ENCODE measurements at regions not wholly inside any gene's neighbourhood (a gene's known extent, or its start where the extent isn't known, plus 50 kb on each side); places are given as distances from the start of the nearest gene placed in this dataset.
"Not testable (repeated sequence)": the region's sequence is repeated elsewhere in the genome, so short reads cannot be mapped to it uniquely, and the experiment has no call there.

GRCh38 chr5:174560861-174561260 is 163.5 kb upstream of the MSX2 start:
- Histone ChIP-seq H3K27me3 (replicated peaks in 1 of 7) (peaks cover 0 to 24% (median 0%) of the 10 kb centered on the region in 7 donors), H3K9me3 (no peaks in the 10 kb centered on the region), H3K4me3 (no peak overlapping the region), H3K27ac (no peak overlapping the region), H3K36me3 (no peaks in the 10 kb centered on the region), H3K4me1 (no peaks in the 10 kb centered on the region)
- intact Hi-C loops (cut with DNase I; ENCODE audit: low total_unique reads): no loop called here
- TF ChIP-seq POLR2AphosphoS5 (IDR thresholded peaks at IDR 0.05): no peak
- TF ChIP-seq POLR2A (IDR thresholded peaks at IDR 0.05): no peak
- TF ChIP-seq, protein P1, sequence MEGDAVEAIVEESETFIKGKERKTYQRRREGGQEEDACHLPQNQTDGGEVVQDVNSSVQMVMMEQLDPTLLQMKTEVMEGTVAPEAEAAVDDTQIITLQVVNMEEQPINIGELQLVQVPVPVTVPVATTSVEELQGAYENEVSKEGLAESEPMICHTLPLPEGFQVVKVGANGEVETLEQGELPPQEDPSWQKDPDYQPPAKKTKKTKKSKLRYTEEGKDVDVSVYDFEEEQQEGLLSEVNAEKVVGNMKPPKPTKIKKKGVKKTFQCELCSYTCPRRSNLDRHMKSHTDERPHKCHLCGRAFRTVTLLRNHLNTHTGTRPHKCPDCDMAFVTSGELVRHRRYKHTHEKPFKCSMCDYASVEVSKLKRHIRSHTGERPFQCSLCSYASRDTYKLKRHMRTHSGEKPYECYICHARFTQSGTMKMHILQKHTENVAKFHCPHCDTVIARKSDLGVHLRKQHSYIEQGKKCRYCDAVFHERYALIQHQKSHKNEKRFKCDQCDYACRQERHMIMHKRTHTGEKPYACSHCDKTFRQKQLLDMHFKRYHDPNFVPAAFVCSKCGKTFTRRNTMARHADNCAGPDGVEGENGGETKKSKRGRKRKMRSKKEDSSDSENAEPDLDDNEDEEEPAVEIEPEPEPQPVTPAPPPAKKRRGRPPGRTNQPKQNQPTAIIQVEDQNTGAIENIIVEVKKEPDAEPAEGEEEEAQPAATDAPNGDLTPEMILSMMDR (IDR thresholded peaks at IDR 0.05 in 8 of 11, conservative IDR thresholded peaks at IDR 0.05 in 3 of 11): no peak
- DNase-seq: no peak
- 78 to 87% (median 83%) methylated on average over 3 of the region's 3 CpGs for WGBS, 5 donors

DNA sequence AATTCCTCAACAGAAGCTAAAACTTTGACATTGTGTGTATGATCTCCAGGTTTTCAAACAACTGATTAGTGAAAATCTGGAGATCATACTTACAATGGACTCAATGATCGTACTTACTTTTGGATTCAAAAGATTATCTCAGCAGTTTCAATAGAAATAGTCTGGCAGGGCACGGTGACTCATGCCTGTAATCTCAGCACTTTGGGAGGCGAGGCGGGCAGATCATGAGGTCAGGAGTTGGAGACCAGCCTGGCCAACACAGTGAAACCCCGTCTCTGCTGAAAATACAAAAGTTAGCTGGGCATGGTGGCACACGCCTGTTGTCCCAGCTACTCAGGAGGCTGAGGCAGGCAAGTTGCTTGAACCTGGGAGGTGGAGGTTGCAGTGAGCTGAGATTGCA is 161.3 kb upstream of the MSX2 start:
- H3K4me3 ChIP-seq; H3K36me3 ChIP-seq; H3K27ac ChIP-seq; H3K9me3 ChIP-seq; DNase-seq; H3K4me1 ChIP-seq; intact Hi-C loops (cut with DNase I; ENCODE audit: low total_unique reads): not testable (repeated sequence)
- 74 to 89% (median 79%) methylated on average over 6 of the region's 6 CpGs for WGBS, 5 donors
- peaks cover 0 to 24% (median 0%) of the 10 kb centered on the region in 7 donors for H3K27me3 ChIP-seq (replicated peaks in 1 of 7)

- H3K27me3 ChIP-seq (replicated peaks in 1 of 7): peaks cover 0 to 24% (median 0%) of the 10 kb centered on the region in 7 donors
- 30 to 50% (median 46%) methylated on average over 9 of the region's 9 CpGs for WGBS, 5 donors
- no peaks in the 10 kb centered on the region for H3K36me3 ChIP-seq
- TF ChIP-seq POLR2A (IDR thresholded peaks at IDR 0.05) (no peak), POLR2AphosphoS5 (IDR thresholded peaks at IDR 0.05) (no peak)
- TF ChIP-seq, protein P1 (IDR thresholded peaks at IDR 0.05 in 8 of 11, conservative IDR thresholded peaks at IDR 0.05 in 3 of 11): no peak
- no peak for DNase-seq
- H3K27ac ChIP-seq: no peak overlapping the region
- H3K4me3 ChIP-seq: no peak overlapping the region
- H3K4me1 ChIP-seq: no peaks in the 10 kb centered on the region
- no peaks in the 10 kb centered on the region for H3K9me3 ChIP-seq
- intact Hi-C loops (cut with DNase I; ENCODE audit: low total_unique reads): no loop called here
These were observed 160.5 kb upstream of the MSX2 start for GRCh38 chr5:174563899-174564298.

DNA sequence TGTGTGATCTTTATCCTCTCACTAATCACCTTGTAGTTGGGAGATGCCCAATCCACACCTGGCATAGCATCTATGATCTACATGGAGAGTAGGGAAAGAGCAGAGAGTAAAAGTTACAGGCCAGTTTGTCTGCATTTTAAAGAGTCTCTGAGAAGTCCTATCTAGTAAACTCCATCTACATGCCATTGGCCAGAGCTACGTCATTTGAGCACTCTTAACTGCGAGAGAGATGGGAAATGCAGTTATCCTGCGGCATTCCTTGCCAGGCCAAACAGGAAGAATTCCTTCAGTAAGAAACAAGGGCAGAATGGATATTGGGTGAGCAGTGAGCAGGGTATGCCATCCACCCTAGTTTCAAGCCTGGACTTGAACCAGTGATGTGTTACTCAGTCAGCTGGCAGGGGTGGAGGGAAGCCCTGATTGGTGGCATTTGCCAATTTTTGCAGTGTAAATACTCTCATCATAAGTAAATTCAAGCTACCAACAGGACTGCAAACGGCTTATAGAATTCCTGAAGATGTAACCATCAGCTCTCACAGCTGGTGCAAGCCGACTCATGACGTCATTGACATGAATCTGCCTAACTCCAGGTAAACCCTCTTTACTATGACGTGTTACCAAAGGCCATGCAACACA is 156.8 kb upstream of the MSX2 start:
- no peaks in the 10 kb centered on the region for H3K27me3 ChIP-seq (replicated peaks in 1 of 7)
- intact Hi-C loops (cut with DNase I; ENCODE audit: low total_unique reads): no loop called here
- peaks cover 0 to 10% (median 0%) of the 10 kb centered on the region in 6 donors for H3K4me1 ChIP-seq
- H3K4me3 ChIP-seq: no peak overlapping the region
- no peaks in the 10 kb centered on the region for H3K36me3 ChIP-seq
- no peaks in the 10 kb centered on the region for H3K9me3 ChIP-seq
- no peak overlapping the region for H3K27ac ChIP-seq
- 83 to 89% (median 88%) methylated on average over 7 of the region's 7 CpGs for WGBS, 5 donors
- no peak for TF ChIP-seq POLR2AphosphoS5 (IDR thresholded peaks at IDR 0.05)
- DNase-seq: no peak

DNA sequence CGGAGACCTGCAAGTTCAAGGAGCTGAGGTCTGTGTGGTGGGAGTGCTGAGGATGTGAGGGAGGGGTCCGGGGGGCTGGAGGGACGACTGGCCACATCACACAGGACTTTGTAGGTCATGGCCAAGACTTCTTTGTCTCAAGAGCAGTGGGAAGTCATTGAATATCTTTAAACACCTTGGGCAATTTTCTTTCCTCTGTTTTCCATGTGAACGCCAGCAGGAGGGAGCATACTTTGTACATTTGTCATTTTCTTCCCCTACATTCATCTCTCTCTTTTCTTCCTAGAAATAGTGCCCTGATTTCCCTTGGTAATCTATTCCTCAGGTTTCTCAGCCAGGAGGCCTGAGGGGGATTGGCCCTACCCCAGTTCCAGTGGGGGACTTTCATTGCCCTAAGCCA is 153.7 kb upstream of the MSX2 start:
- no peaks in the 10 kb centered on the region for H3K9me3 ChIP-seq
- H3K27me3 ChIP-seq (replicated peaks in 1 of 7): no peaks in the 10 kb centered on the region
- DNase-seq: no peak
- H3K4me3 ChIP-seq: no peak overlapping the region
- peaks cover 0 to 22% (median 0%) of the 10 kb centered on the region in 6 donors for H3K4me1 ChIP-seq
- TF ChIP-seq POLR2AphosphoS5 (IDR thresholded peaks at IDR 0.05) (no peak), POLR2A (IDR thresholded peaks at IDR 0.05) (no peak)
- TF ChIP-seq, protein P1 (IDR thresholded peaks at IDR 0.05 in 8 of 11, conservative IDR thresholded peaks at IDR 0.05 in 3 of 11): no peak
- no peaks in the 10 kb centered on the region for H3K36me3 ChIP-seq
- WGBS, 5 donors: 70 to 82% (median 78%) methylated on average over 4 of the region's 4 CpGs
- no peak overlapping the region for H3K27ac ChIP-seq
- intact Hi-C loops (cut with DNase I; ENCODE audit: low total_unique reads): no loop called here
